Peyer's patch (tissue), 4 donors: ENCODE measurements at regions not wholly inside any gene's neighbourhood (a gene's known extent, or its start where the extent isn't known, plus 50 kb on each side); places are given as distances from the start of the nearest gene placed in this dataset.

Source experiments
- DNase-seq, 3 donors: peaks; one replicate each; pipeline ENCODE4 v3.0.0-alpha.2; 2017 to 2019
- H3K27ac ChIP-seq, 4 donors: fragments of 200-600 bp; sonication (generic); one replicate each; pipeline ENCODE4 v1.5.1; 2016 to 2019
- H3K27me3 ChIP-seq, 2 donors: fragments of 200-600 bp; sonication (generic); one replicate each; pipeline ENCODE4 v1.5.1; 2019
- H3K36me3 ChIP-seq, 3 donors: fragments of 200-600 bp; sonication (generic); one replicate each; pipeline ENCODE4 v1.5.1; 2016 to 2019
- H3K4me1 ChIP-seq, 4 donors: fragments of 200-600 bp; sonication (generic); one replicate each; pipeline ENCODE4 v1.5.1; 2016 to 2019
- H3K4me3 ChIP-seq, 4 donors: fragments of 200-600 bp; sonication (generic); 1 replicate in 3 of 4; 2 replicates in 1 of 4; pipeline ENCODE4 v1.5.1; 2016 to 2019; ENCODE audit warnings: mild to moderate bottlenecking in 1 of 4
- H3K9me3 ChIP-seq, 4 donors: fragments of 200-600 bp; sonication (generic); one replicate each; pipeline ENCODE4 v1.5.1; 2016 to 2019; ENCODE audit warnings: mild to moderate bottlenecking in 1 of 4
- POLR2A ChIP-seq, 2 donors: fragments of 450-650 bp; IDR thresholded peaks; one replicate each; pipeline ENCODE4 v1.5.1; 2017; ENCODE audit warnings: antibody characterized with exemption in 2 of 2, mild to moderate bottlenecking in 2 of 2, moderate library complexity in 2 of 2
- TF ChIP-seq, protein P1 (sequence below), 6 experiments: fragments of 450-650 bp in 4 of 6; fragments of 200-600 bp in 2 of 6; sonication (generic) in 1 of 6; IDR thresholded peaks; one replicate each; pipeline ENCODE4 v1.5.1; 2017 to 2019; ENCODE audit warnings: antibody characterized with exemption in 6 of 6, mild to moderate bottlenecking in 3 of 6, moderate library complexity in 1 of 6

- no peaks in the 10 kb centered on the region for H3K27me3 ChIP-seq
- H3K36me3 ChIP-seq, result no peaks in the 10 kb centered on the region
- H3K4me3 ChIP-seq, result no peak overlapping the region
- H3K9me3 ChIP-seq, result no peaks in the 10 kb centered on the region
- H3K27ac ChIP-seq, result no peak overlapping the region
- no peaks in the 10 kb centered on the region for H3K4me1 ChIP-seq
- DNase-seq, result no peak
- TF ChIP-seq POLR2A (IDR thresholded peaks at IDR 0.05), result no peak
- TF ChIP-seq, protein P1, sequence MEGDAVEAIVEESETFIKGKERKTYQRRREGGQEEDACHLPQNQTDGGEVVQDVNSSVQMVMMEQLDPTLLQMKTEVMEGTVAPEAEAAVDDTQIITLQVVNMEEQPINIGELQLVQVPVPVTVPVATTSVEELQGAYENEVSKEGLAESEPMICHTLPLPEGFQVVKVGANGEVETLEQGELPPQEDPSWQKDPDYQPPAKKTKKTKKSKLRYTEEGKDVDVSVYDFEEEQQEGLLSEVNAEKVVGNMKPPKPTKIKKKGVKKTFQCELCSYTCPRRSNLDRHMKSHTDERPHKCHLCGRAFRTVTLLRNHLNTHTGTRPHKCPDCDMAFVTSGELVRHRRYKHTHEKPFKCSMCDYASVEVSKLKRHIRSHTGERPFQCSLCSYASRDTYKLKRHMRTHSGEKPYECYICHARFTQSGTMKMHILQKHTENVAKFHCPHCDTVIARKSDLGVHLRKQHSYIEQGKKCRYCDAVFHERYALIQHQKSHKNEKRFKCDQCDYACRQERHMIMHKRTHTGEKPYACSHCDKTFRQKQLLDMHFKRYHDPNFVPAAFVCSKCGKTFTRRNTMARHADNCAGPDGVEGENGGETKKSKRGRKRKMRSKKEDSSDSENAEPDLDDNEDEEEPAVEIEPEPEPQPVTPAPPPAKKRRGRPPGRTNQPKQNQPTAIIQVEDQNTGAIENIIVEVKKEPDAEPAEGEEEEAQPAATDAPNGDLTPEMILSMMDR (IDR thresholded peaks at IDR 0.05), result no peak
Observed at GRCh38 chr18:1480309-1480708, 575.6 kb downstream of the ADCYAP1 start.

DNA sequence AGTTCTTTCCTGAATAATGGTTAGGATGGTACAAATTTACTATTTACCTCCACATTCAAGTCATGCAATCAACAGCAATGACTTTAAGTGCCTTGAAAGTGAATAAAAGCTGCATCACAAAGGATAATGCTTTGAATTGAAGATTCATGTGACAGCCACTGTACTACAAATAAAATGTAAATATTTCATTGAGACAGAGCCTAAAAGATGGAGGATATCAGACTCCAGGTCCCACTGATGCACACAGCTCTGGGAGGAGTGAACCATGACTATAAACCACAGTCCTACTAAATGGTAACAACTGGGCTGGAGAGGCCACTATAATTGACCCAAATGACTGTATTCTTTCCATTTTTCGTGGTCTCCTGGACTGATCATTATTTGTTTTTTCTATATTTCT, 576.9 kb downstream of the ADCYAP1 start:
- no peak for DNase-seq
- Histone ChIP-seq H3K4me3 (no peak overlapping the region), H3K36me3 (no peaks in the 10 kb centered on the region), H3K9me3 (no peaks in the 10 kb centered on the region), H3K27me3 (no peaks in the 10 kb centered on the region), H3K27ac (no peak overlapping the region), H3K4me1 (no peaks in the 10 kb centered on the region)
- TF ChIP-seq, protein P1 (IDR thresholded peaks at IDR 0.05), result no peak
- no peak for TF ChIP-seq POLR2A (IDR thresholded peaks at IDR 0.05)

DNA sequence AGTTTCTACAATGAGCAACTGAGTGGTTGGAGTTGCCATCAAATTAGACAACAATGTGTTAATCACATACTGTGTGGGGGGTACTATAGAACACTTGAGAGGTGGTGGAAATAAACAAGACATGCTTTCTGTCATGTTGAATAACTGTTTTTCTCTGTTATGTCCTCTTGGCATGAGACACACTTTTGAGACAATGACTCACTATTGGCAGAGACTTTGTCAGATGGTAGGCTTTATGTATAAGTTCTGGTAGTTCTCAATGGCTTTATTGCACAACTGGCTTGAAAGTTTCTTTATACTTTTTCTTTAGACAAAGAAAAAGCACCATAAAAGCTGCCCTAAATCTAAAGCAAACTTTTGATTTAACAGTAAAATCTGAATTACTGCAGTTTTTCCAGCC, 578.7 kb downstream of the ADCYAP1 start:
- no peaks in the 10 kb centered on the region for H3K27me3 ChIP-seq
- H3K36me3 ChIP-seq, result no peaks in the 10 kb centered on the region
- DNase-seq, result no peak
- H3K4me3 ChIP-seq, result no peak overlapping the region
- no peaks in the 10 kb centered on the region for H3K9me3 ChIP-seq
- TF ChIP-seq, protein P1 (IDR thresholded peaks at IDR 0.05), result no peak
- TF ChIP-seq POLR2A (IDR thresholded peaks at IDR 0.05), result no peak
- H3K4me1 ChIP-seq, result no peaks in the 10 kb centered on the region
- no peak overlapping the region for H3K27ac ChIP-seq

GRCh38 chr18:1487457-1487856, 582.8 kb downstream of the ADCYAP1 start:
- TF ChIP-seq, protein P1 (IDR thresholded peaks at IDR 0.05), result no peak
- no peak for TF ChIP-seq POLR2A (IDR thresholded peaks at IDR 0.05)
- H3K27me3 ChIP-seq, result no peaks in the 10 kb centered on the region
- no peak for DNase-seq
- H3K36me3 ChIP-seq, result no peaks in the 10 kb centered on the region
- no peak overlapping the region for H3K27ac ChIP-seq
- H3K4me1 ChIP-seq, result no peaks in the 10 kb centered on the region
- no peaks in the 10 kb centered on the region for H3K9me3 ChIP-seq
- H3K4me3 ChIP-seq, result no peak overlapping the region

DNA sequence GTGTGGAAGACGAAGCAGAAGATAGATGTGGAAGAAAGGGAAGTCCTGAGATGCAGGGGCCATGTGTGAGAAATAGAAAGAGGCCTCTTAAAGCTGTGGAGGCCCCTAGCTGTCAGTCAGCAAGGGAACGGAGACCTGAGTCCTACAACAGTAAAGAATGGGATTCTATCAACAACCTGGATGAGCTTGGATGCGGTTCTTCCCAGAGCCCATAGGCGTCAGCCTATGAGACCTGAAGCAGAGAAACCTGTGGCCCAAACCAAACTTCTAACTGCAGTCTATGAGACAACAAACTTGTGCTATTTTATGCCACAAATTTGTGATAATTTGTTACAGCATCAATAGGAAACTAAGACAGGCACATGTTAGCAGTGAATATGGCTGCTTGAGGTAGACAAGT, 583.7 kb downstream of the ADCYAP1 start:
- no peak for TF ChIP-seq POLR2A (IDR thresholded peaks at IDR 0.05)
- TF ChIP-seq, protein P1 (IDR thresholded peaks at IDR 0.05), result no peak
- no peak overlapping the region for H3K4me3 ChIP-seq
- H3K27ac ChIP-seq, result no peak overlapping the region
- no peak for DNase-seq
- H3K4me1 ChIP-seq, result no peaks in the 10 kb centered on the region
- no peaks in the 10 kb centered on the region for H3K9me3 ChIP-seq
- H3K27me3 ChIP-seq, result no peaks in the 10 kb centered on the region
- no peaks in the 10 kb centered on the region for H3K36me3 ChIP-seq

DNA sequence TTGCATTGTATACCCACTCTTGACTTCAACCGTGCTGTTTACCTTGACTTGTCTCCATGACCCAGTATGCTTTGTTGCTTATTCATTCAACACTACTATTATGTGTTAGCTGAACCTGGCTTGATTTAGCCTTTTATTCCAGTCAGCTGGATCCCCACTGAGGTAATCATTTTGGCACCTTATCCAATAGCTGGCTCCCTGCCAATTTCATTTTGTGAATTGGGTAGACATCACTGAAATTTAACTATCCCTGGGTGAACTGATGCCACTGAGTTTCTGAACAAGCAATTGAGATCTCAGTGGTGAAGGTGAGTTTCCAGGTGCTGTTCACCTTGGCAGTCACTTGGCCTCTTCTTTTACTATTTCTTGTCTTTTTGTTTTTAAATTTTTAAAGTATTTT, 584.3 kb downstream of the ADCYAP1 start:
- Histone ChIP-seq H3K4me3 (no peak overlapping the region), H3K9me3 (no peaks in the 10 kb centered on the region), H3K4me1 (no peaks in the 10 kb centered on the region), H3K27me3 (no peaks in the 10 kb centered on the region), H3K27ac (no peak overlapping the region), H3K36me3 (no peaks in the 10 kb centered on the region)
- TF ChIP-seq POLR2A (IDR thresholded peaks at IDR 0.05), result no peak
- TF ChIP-seq, protein P1 (IDR thresholded peaks at IDR 0.05), result no peak
- no peak for DNase-seq
